Mesenchymal stem cell (in vitro differentiated cells and primary cell): ENCODE measurements at regions not wholly inside any gene's neighbourhood (a gene's known extent, or its start where the extent isn't known, plus 50 kb on each side); places are given as distances from the start of the nearest gene placed in this dataset.

Source experiments
- DNase-seq: peaks from one replicate; pipeline ENCODE4 v3.0.0-alpha.2; 2013
- H2AFZ ChIP-seq: one replicate; pipeline ENCODE4 v1.6.1; 2013; ENCODE audit warnings: low read depth, mild to moderate bottlenecking, control low read depth, inconsistent platforms, low read length, moderate library complexity
- H2AK5ac ChIP-seq: 2 replicates; pipeline ENCODE4 v1.6.1; 2013; ENCODE audit warnings: low read length, moderate library complexity, mild to moderate bottlenecking, inconsistent platforms; ENCODE audit not compliant: severe bottlenecking
- H2BK120ac ChIP-seq: one replicate; pipeline ENCODE4 v1.6.1; 2013; ENCODE audit warnings: low read depth, mild to moderate bottlenecking, inconsistent platforms, low read length, moderate library complexity
- H2BK12ac ChIP-seq, 2 experiments: one replicate each; pipeline ENCODE4 v1.6.1; 2013; ENCODE audit warnings: inconsistent platforms in 2 of 2, low read length in 2 of 2, mild to moderate bottlenecking in 2 of 2, moderate library complexity in 2 of 2, control low read depth in 1 of 2
- H2BK15ac ChIP-seq: one replicate; pipeline ENCODE4 v1.6.1; 2013; ENCODE audit warnings: mild to moderate bottlenecking, low read depth, inconsistent platforms; ENCODE audit not compliant: poor library complexity, severe bottlenecking
- H2BK5ac ChIP-seq: 2 replicates; pipeline ENCODE4 v1.6.1; 2013; ENCODE audit warnings: low read depth, mild to moderate bottlenecking, low read length, control low read depth, inconsistent platforms; ENCODE audit not compliant: poor library complexity, severe bottlenecking
- H3K14ac ChIP-seq, 2 experiments: one replicate each; pipeline ENCODE4 v1.6.1; 2013; ENCODE audit warnings: inconsistent platforms in 2 of 2, low read length in 2 of 2, control low read depth in 1 of 2, mild to moderate bottlenecking in 1 of 2, moderate library complexity in 1 of 2
- H3K18ac ChIP-seq, 2 experiments: one replicate each; pipeline ENCODE4 v1.6.1; 2013; ENCODE audit warnings: inconsistent platforms in 2 of 2, low read length in 2 of 2, control low read depth in 1 of 2, low read depth in 1 of 2, mild to moderate bottlenecking in 1 of 2
- H3K23ac ChIP-seq, 2 experiments: one replicate each; pipeline ENCODE4 v1.6.1; 2013; ENCODE audit warnings: inconsistent platforms in 2 of 2, low read length in 2 of 2, mild to moderate bottlenecking in 2 of 2, moderate library complexity in 2 of 2, control low read depth in 1 of 2
- H3K27ac ChIP-seq: 2 replicates; pipeline ENCODE4 v1.5.1; 2013; ENCODE audit warnings: mild to moderate bottlenecking, moderate library complexity, low read length, control low read depth, inconsistent platforms; ENCODE audit not compliant: poor library complexity, severe bottlenecking
- H3K27me3 ChIP-seq, 2 experiments: 2 replicates each; pipeline versions ENCODE4 v1.6.1 to v1.7.0; 2013; ENCODE audit warnings: low read length in 2 of 2, mild to moderate bottlenecking in 2 of 2, moderate library complexity in 2 of 2, control low read depth in 1 of 2, inconsistent platforms in 1 of 2; ENCODE audit not compliant: control insufficient read depth in 1 of 2, insufficient read depth in 1 of 2
- H3K36me3 ChIP-seq, 2 experiments: 2 replicates each; pipeline versions ENCODE4 v1.6.1 to v1.7.0; 2013; ENCODE audit warnings: low read length in 2 of 2, control low read depth in 1 of 2, inconsistent platforms in 1 of 2, low read depth in 1 of 2, mild to moderate bottlenecking in 1 of 2; ENCODE audit not compliant: insufficient read depth in 2 of 2, control insufficient read depth in 1 of 2
- H3K4ac ChIP-seq, 2 experiments: one replicate each; pipeline ENCODE4 v1.6.1; 2013; ENCODE audit warnings: inconsistent platforms in 2 of 2, low read length in 2 of 2, mild to moderate bottlenecking in 2 of 2, moderate library complexity in 2 of 2, control low read depth in 1 of 2, low read depth in 1 of 2
- H3K4me1 ChIP-seq: 2 replicates; pipeline ENCODE4 v1.6.1; 2013; ENCODE audit warnings: low read depth, low read length, control low read depth; ENCODE audit not compliant: control insufficient read depth, insufficient read depth
- H3K4me2 ChIP-seq: 2 replicates; pipeline ENCODE4 v1.6.1; 2013; ENCODE audit warnings: low read length, mild to moderate bottlenecking, inconsistent platforms; ENCODE audit not compliant: poor library complexity, severe bottlenecking
- H3K4me3 ChIP-seq, 2 experiments: 2 replicates each; pipeline versions ENCODE4 v1.5.1 to v1.7.0; 2013; ENCODE audit warnings: low read length in 2 of 2, mild to moderate bottlenecking in 2 of 2, control low read depth in 1 of 2, low read depth in 1 of 2; ENCODE audit not compliant: insufficient read depth in 1 of 2
- H3K79me1 ChIP-seq: replicated peaks from 2 replicates; pipeline ENCODE4 v1.6.1; 2013; ENCODE audit warnings: mild to moderate bottlenecking, control low read depth, low read length, inconsistent platforms; ENCODE audit not compliant: poor library complexity, severe bottlenecking
- H3K9ac ChIP-seq: 2 replicates; pipeline ENCODE4 v1.7.0; 2013; ENCODE audit warnings: mild to moderate bottlenecking, low read length, moderate library complexity
- H3K9me3 ChIP-seq: 2 replicates; pipeline ENCODE4 v1.7.0; 2013; ENCODE audit warnings: mild to moderate bottlenecking, low read length; ENCODE audit not compliant: control insufficient read depth
- H4K8ac ChIP-seq: one replicate; pipeline ENCODE4 v1.6.1; 2013; ENCODE audit warnings: inconsistent platforms, mild to moderate bottlenecking, low read length, moderate library complexity
- H4K91ac ChIP-seq: one replicate; pipeline ENCODE4 v1.6.1; 2013; ENCODE audit warnings: mild to moderate bottlenecking, low read length, inconsistent platforms
- WGBS: methylation state at CpG from one replicate; pipeline ENCODE4 v1.1.7; 2013; ENCODE audit warnings: mixed read lengths; 5-methylcytosine and 5-hydroxymethylcytosine counted together

GRCh38 chr2:122061831-122062230, 306.4 kb downstream of the TSN start:
- Histone ChIP-seq H3K4ac (no peak overlapping the region), H4K91ac (no peak overlapping the region), H3K9me3 (no peaks in the 10 kb centered on the region), H2AK5ac (no peak overlapping the region), H3K23ac (no peak overlapping the region), H3K4me2 (no peak overlapping the region), H3K27me3 (no peaks in the 10 kb centered on the region), H3K79me1 (no peaks in the 10 kb centered on the region), H2BK15ac (no peak overlapping the region), H2BK12ac (no peak overlapping the region), H3K27ac (no peak overlapping the region), H3K4me3 (no peak overlapping the region), H4K8ac (no peak overlapping the region), H3K14ac (no peak overlapping the region), H3K4me1 (no peaks in the 10 kb centered on the region), H2AFZ (no peak overlapping the region), H3K9ac (no peak overlapping the region), H3K18ac (no peak overlapping the region), H2BK120ac (no peak overlapping the region), H3K36me3 (no peaks in the 10 kb centered on the region), H2BK5ac (no peak overlapping the region)
- no peak for DNase-seq
- WGBS: 58% methylated on average over 2 of the region's 2 CpGs

- Histone ChIP-seq H3K27me3 (no peaks in the 10 kb centered on the region), H2BK15ac (no peak overlapping the region), H3K14ac (no peak overlapping the region), H3K27ac (no peak overlapping the region), H2AFZ (no peak overlapping the region), H3K36me3 (no peaks in the 10 kb centered on the region), H2BK12ac (no peak overlapping the region), H3K9me3 (no peaks in the 10 kb centered on the region), H3K79me1 (no peaks in the 10 kb centered on the region), H4K8ac (no peak overlapping the region), H3K18ac (no peak overlapping the region), H3K4ac (no peak overlapping the region), H3K9ac (no peak overlapping the region), H3K23ac (no peak overlapping the region), H2BK120ac (no peak overlapping the region), H4K91ac (no peak overlapping the region), H3K4me2 (no peak overlapping the region), H2BK5ac (no peak overlapping the region), H3K4me1 (no peaks in the 10 kb centered on the region), H3K4me3 (no peak overlapping the region), H2AK5ac (no peak overlapping the region)
- 52% methylated on average over 4 of the region's 4 CpGs for WGBS
- no peak for DNase-seq
These were observed 307.1 kb downstream of the TSN start for GRCh38 chr2:122062506-122062905.

- Histone ChIP-seq H3K4me3 (no peak overlapping the region), H3K9ac (no peak overlapping the region), H3K4me1 (no peaks in the 10 kb centered on the region), H2BK15ac (no peak overlapping the region), H2AFZ (no peak overlapping the region), H2BK120ac (no peak overlapping the region), H2AK5ac (no peak overlapping the region), H4K8ac (no peak overlapping the region), H3K23ac (no peak overlapping the region), H3K4me2 (no peak overlapping the region), H2BK12ac (no peak overlapping the region), H3K27me3 (no peaks in the 10 kb centered on the region), H3K4ac (no peak overlapping the region), H3K18ac (no peak overlapping the region), H3K9me3 (no peaks in the 10 kb centered on the region), H4K91ac (no peak overlapping the region), H2BK5ac (no peak overlapping the region), H3K27ac (no peak overlapping the region), H3K79me1 (no peaks in the 10 kb centered on the region), H3K36me3 (no peaks in the 10 kb centered on the region), H3K14ac (no peak overlapping the region)
- 84% methylated on average over 2 of the region's 3 CpGs for WGBS
- no peak for DNase-seq
These were observed 308.3 kb downstream of the TSN start for GRCh38 chr2:122063716-122064115.

DNA sequence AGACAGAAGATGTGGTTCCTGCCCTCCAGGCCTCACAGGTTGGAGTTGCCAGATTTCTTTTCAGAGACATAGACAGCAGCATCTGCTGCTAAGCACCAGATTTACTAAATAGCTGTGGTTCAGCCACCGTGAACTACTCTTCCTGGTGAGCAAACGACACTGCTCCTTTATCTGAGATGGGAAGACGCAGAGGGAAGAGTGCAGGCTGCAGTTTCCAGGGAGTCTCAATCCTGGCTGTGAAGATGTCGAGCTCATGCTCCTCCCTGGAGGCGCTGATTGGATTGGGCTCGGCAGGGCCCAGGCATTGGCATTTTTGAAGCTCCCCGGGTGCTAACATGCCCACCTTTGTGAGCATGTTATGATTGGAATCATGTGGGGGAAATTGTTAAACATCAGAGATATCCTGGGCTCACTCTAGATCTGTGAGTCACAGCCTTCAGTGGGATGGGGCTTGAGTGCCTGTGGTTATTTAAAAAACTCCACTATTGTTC, 314.8 kb downstream of the TSN start:
- Histone ChIP-seq H2BK5ac (no peak overlapping the region), H3K9ac (no peak overlapping the region), H2AFZ (no peak overlapping the region), H4K8ac (no peak overlapping the region), H2BK12ac (no peak overlapping the region), H3K4ac (no peak overlapping the region), H3K9me3 (no peaks in the 10 kb centered on the region), H3K27me3 (peaks cover 0 to 5% of the 10 kb centered on the region in 2 experiments), H3K4me3 (no peak overlapping the region), H3K23ac (no peak overlapping the region), H3K27ac (no peak overlapping the region), H2AK5ac (no peak overlapping the region), H3K79me1 (no peaks in the 10 kb centered on the region), H3K18ac (no peak overlapping the region), H3K36me3 (no peaks in the 10 kb centered on the region), H3K14ac (no peak overlapping the region), H3K4me2 (no peak overlapping the region), H2BK15ac (no peak overlapping the region), H3K4me1 (no peaks in the 10 kb centered on the region), H2BK120ac (no peak overlapping the region), H4K91ac (no peak overlapping the region)
- 51% methylated on average over 7 of the region's 7 CpGs for WGBS
- no peak for DNase-seq
